B cell (primary cell): ENCODE measurements at regions not wholly inside any gene's neighbourhood (a gene's known extent, or its start where the extent isn't known, plus 50 kb on each side); places are given as distances from the start of the nearest gene placed in this dataset.

ENCODE experiments used
- ATAC-seq: fragments of 200-7000 bp; cut with Tn5 transposase; one replicate; pipeline ENCODE4 v1.10.0; 2021; ENCODE audit warnings: low read depth, mild to moderate bottlenecking, moderate number of reproducible peaks, moderate library complexity
- CTCF ChIA-PET: fragments of 350-600 bp; sonication (Branson Sonifier 250); formaldehyde crosslinking; loops from one replicate; lab custom pipeline; 2021; ENCODE audit warnings: antibody characterized with exemption, inconsistent platforms; lab: Charles Lee
- POLR2A ChIA-PET: fragments of 350-600 bp; sonication (Branson Sonifier 250); formaldehyde crosslinking; loops from one replicate; lab custom pipeline; 2021; ENCODE audit warnings: antibody characterized with exemption; lab: Charles Lee
- DNase-seq: peaks from one replicate; pipeline ENCODE4 v3.0.0; 2013
- H2AFZ ChIP-seq: 2 replicates; pipeline ENCODE4 v1.6.1; 2012; ENCODE audit warnings: mild to moderate bottlenecking, low read depth, low read length; ENCODE audit not compliant: insufficient read depth, poor library complexity, severe bottlenecking
- H3K27ac ChIP-seq, 2 donors: 1 replicate in 1 of 2; 2 replicates in 1 of 2; pipeline ENCODE4 v1.5.1; 2012 to 2013; ENCODE audit warnings: low read length in 2 of 2, mild to moderate bottlenecking in 2 of 2, moderate library complexity in 1 of 2
- H3K27me3 ChIP-seq, 4 experiments: fragments of 200-600 bp in 1 of 4; sonication (generic) in 1 of 4; replicated peaks in 1 of 4; 1 replicate in 2 of 4; 2 replicates in 2 of 4; pipeline versions ENCODE4 v1.6.1 to v1.7.0; 2013 to 2016; ENCODE audit warnings: low read length in 3 of 4, mild to moderate bottlenecking in 2 of 4, mixed read lengths in 1 of 4, moderate library complexity in 1 of 4; ENCODE audit not compliant: insufficient read depth in 4 of 4, control insufficient read depth in 3 of 4; ENCODE audit errors: control extremely low read depth in 1 of 4
- H3K36me3 ChIP-seq, 2 experiments: replicated peaks in 1 of 2; 1 replicate in 1 of 2; 2 replicates in 1 of 2; pipeline versions ENCODE4 v1.6.1 to v1.7.1; 2013; ENCODE audit warnings: low read length in 1 of 2; ENCODE audit not compliant: insufficient read depth in 2 of 2, control insufficient read depth in 1 of 2; ENCODE audit errors: control extremely low read depth in 1 of 2, extremely low read depth in 1 of 2
- H3K4me1 ChIP-seq, 2 donors: fragments of 200-600 bp in 1 of 2; sonication (generic) in 1 of 2; 1 replicate in 1 of 2; 2 replicates in 1 of 2; pipeline versions ENCODE4 v1.5.1 to v1.6.1; 2013 to 2017; ENCODE audit warnings: low read length in 2 of 2; ENCODE audit not compliant: control insufficient read depth in 2 of 2, insufficient read depth in 2 of 2
- H3K4me2 ChIP-seq: replicated peaks from 2 replicates; pipeline ENCODE3; 2012; ENCODE audit warnings: mild to moderate bottlenecking, low read depth, low read length; ENCODE audit not compliant: poor library complexity, severe bottlenecking
- H3K4me3 ChIP-seq, 5 experiments: fragments of 200-600 bp in 1 of 5; sonication (generic) in 1 of 5; 1 replicate in 3 of 5; 2 replicates in 2 of 5; pipeline versions ENCODE4 v1.5.1 to v1.7.0; 2011 to 2016; ENCODE audit warnings: low read length in 4 of 5, mild to moderate bottlenecking in 4 of 5, low read depth in 2 of 5, control low read depth in 1 of 5, moderate library complexity in 1 of 5; ENCODE audit not compliant: insufficient read depth in 1 of 5; ENCODE audit errors: control extremely low read depth in 1 of 5, extremely low read depth in 1 of 5
- H3K79me2 ChIP-seq: fragments of 200-600 bp; sonication (generic); one replicate; pipeline ENCODE4 v1.6.0; 2016; ENCODE audit warnings: low read length; ENCODE audit not compliant: control insufficient read depth, insufficient read depth
- H3K9ac ChIP-seq: fragments of 200-600 bp; sonication (generic); 2 replicates; pipeline ENCODE4 v1.6.1; 2017; ENCODE audit warnings: mild to moderate bottlenecking, low read length, moderate library complexity
- H3K9me3 ChIP-seq, 3 donors: one replicate each; pipeline versions ENCODE4 v1.6.1 to v1.7.1; 2013; ENCODE audit warnings: low read length in 2 of 3; ENCODE audit not compliant: control insufficient read depth in 2 of 3, insufficient read depth in 1 of 3; ENCODE audit errors: control extremely low read depth in 1 of 3
- H4K20me1 ChIP-seq: 2 replicates; pipeline ENCODE4 v1.6.0; 2012; ENCODE audit warnings: mild to moderate bottlenecking, low read length; ENCODE audit not compliant: insufficient read depth, control insufficient read depth, poor library complexity, severe bottlenecking
- H3K27ac Mint-ChIP-seq: one replicate; pipeline ENCODE4 v1.8.0; 2021; ENCODE audit warnings: mixed read lengths
- H3K27me3 Mint-ChIP-seq: one replicate; pipeline ENCODE4 v1.8.0; 2021; ENCODE audit warnings: mixed read lengths
- H3K4me1 Mint-ChIP-seq: one replicate; pipeline ENCODE4 v1.8.0; 2021; ENCODE audit warnings: mixed read lengths
- H3K4me3 Mint-ChIP-seq: one replicate; pipeline ENCODE4 v1.8.0; 2021; ENCODE audit warnings: mixed read lengths
- H3K9me3 Mint-ChIP-seq: one replicate; pipeline ENCODE4 v1.8.0; 2022; ENCODE audit warnings: mixed read lengths; ENCODE audit not compliant: insufficient read depth
- CTCF ChIP-seq: fragments of 200-600 bp; IDR thresholded peaks from one replicate; pipeline ENCODE4 v1.8.0; 2022; ENCODE audit warnings: antibody characterized with exemption, mild to moderate bottlenecking
- EZH2 ChIP-seq: IDR thresholded peaks from 2 replicates; pipeline ENCODE4 v1.6.1; 2012; ENCODE audit warnings: borderline replicate concordance, low read depth, mild to moderate bottlenecking, moderate library complexity, low read length; ENCODE audit not compliant: insufficient read depth, poor library complexity, severe bottlenecking
- WGBS: methylation state at CpG from one replicate; pipeline ENCODE4 v1.1.5; 2013; ENCODE audit warnings: missing lambda C conversion rate; ENCODE audit not compliant: insufficient coverage; 5-methylcytosine and 5-hydroxymethylcytosine counted together
- intact Hi-C: fragments of 100-400 bp; cut with micrococcal nuclease; formaldehyde crosslinking; loops from one replicate; pipeline ENCODE4 v1.10.0; 2022

GRCh38 chrX:130997314-130997713 lies 60.8 kb upstream of the ARHGAP36 start:
- Mint-ChIP-seq H3K9me3 (no peaks in the 10 kb centered on the region), H3K27ac (no peak overlapping the region), H3K27me3 (peaks cover 7% of the 10 kb centered on the region), H3K4me1 (no peaks in the 10 kb centered on the region), H3K4me3 (no peak overlapping the region)
- Histone ChIP-seq H3K4me1 (no peaks in the 10 kb centered on the region), H3K4me2 (no peak overlapping the region), H3K79me2 (no peaks in the 10 kb centered on the region), H3K27me3 (no peaks in the 10 kb centered on the region), H3K9me3 (no peaks in the 10 kb centered on the region), H3K4me3 (no peak overlapping the region), H3K27ac (no peak overlapping the region), H3K9ac (no peak overlapping the region), H4K20me1 (no peaks in the 10 kb centered on the region), H3K36me3 (no peaks in the 10 kb centered on the region), H2AFZ (no peak overlapping the region)
- CTCF ChIA-PET, result no interaction called here
- WGBS, result no CpG with 5 or more reads among the region's 2 CpGs
- DNase-seq, result no peak
- POLR2A ChIA-PET, result no interaction called here
- TF ChIP-seq CTCF, result no peak
- TF ChIP-seq EZH2, result no peak
- intact Hi-C loops, result no loop called here
- no peak for ATAC-seq

GRCh38 chrX:130999360-130999759 lies 58.8 kb upstream of the ARHGAP36 start:
- intact Hi-C loops, result no loop called here
- Histone ChIP-seq H2AFZ (no peak overlapping the region), H3K9ac (no peak overlapping the region), H3K4me3 (no peak overlapping the region), H3K9me3 (no peaks in the 10 kb centered on the region), H3K4me2 (no peak overlapping the region), H3K36me3 (no peaks in the 10 kb centered on the region), H3K27me3 (no peaks in the 10 kb centered on the region), H3K27ac (no peak overlapping the region), H4K20me1 (no peaks in the 10 kb centered on the region), H3K79me2 (no peaks in the 10 kb centered on the region), H3K4me1 (no peaks in the 10 kb centered on the region)
- ChIA-PET POLR2A (no interaction called here), CTCF (no interaction called here)
- Mint-ChIP-seq H3K4me1 (no peaks in the 10 kb centered on the region), H3K27ac (no peak overlapping the region), H3K27me3 (no peaks in the 10 kb centered on the region), H3K9me3 (no peaks in the 10 kb centered on the region), H3K4me3 (no peak overlapping the region)
- TF ChIP-seq CTCF (no peak), EZH2 (no peak)
- ATAC-seq (no peak), DNase-seq (no peak)
- WGBS, result 100% methylated on average over 1 of the region's 1 CpG
